GM23338 (cell line): ENCODE measurements at regions not wholly inside any gene's neighbourhood (a gene's known extent, or its start where the extent isn't known, plus 50 kb on each side); places are given as distances from the start of the nearest gene placed in this dataset.

ENCODE experiments used
- ATAC-seq: fragments of 200-7000 bp; cut with Tn5 transposase; 3 replicates; pipeline ENCODE4 v1.9.1; 2020
- DNase-seq: peaks from one replicate; pipeline ENCODE4 v3.0.0-alpha.2; 2015; ENCODE audit warnings: low spot score
- H2AFZ ChIP-seq: fragments of 200-600 bp; sonication (generic); 2 replicates; pipeline ENCODE4 v1.8.0; 2016; ENCODE audit warnings: antibody characterized with exemption, mild to moderate bottlenecking, moderate library complexity
- H3F3A ChIP-seq: fragments of 200-600 bp; sonication (generic); replicated peaks from 2 replicates; pipeline ENCODE4 v1.8.0; 2017; ENCODE audit warnings: antibody characterized with exemption, mixed run types, low read depth
- H3K27ac ChIP-seq: fragments of 200-600 bp; sonication (generic); 2 replicates; pipeline ENCODE4 v1.6.1; 2016; ENCODE audit warnings: low read depth
- H3K27me3 ChIP-seq: fragments of 200-600 bp; sonication (generic); 2 replicates; pipeline ENCODE4 v1.8.0; 2016; ENCODE audit warnings: mild to moderate bottlenecking, mixed run types, moderate library complexity; ENCODE audit not compliant: insufficient read depth
- H3K36me3 ChIP-seq: fragments of 200-600 bp; sonication (generic); 2 replicates; pipeline ENCODE4 v1.8.0; 2016; ENCODE audit warnings: mild to moderate bottlenecking; ENCODE audit not compliant: insufficient read depth
- H3K4me1 ChIP-seq: fragments of 200-600 bp; sonication (generic); 2 replicates; pipeline ENCODE4 v1.8.0; 2016; ENCODE audit warnings: mild to moderate bottlenecking, moderate library complexity; ENCODE audit not compliant: insufficient read depth
- H3K4me2 ChIP-seq: fragments of 200-600 bp; sonication (generic); 2 replicates; pipeline ENCODE4 v1.7.1; 2017; ENCODE audit warnings: mixed run types
- H3K4me3 ChIP-seq: fragments of 200-600 bp; sonication (generic); 2 replicates; pipeline ENCODE4 v1.6.1; 2016; ENCODE audit warnings: mixed run types
- H3K79me2 ChIP-seq: fragments of 200-600 bp; sonication (generic); replicated peaks from 2 replicates; pipeline ENCODE4 v1.8.0; 2017; ENCODE audit warnings: mild to moderate bottlenecking; ENCODE audit not compliant: insufficient read depth
- H3K9me2 ChIP-seq: fragments of 200-600 bp; sonication (generic); 2 replicates; pipeline ENCODE4 v1.8.0; 2017; ENCODE audit not compliant: insufficient read depth
- H4K20me1 ChIP-seq: fragments of 200-600 bp; sonication (generic); replicated peaks from 2 replicates; pipeline ENCODE4 v1.8.0; 2017; ENCODE audit warnings: mild to moderate bottlenecking; ENCODE audit not compliant: insufficient read depth
- H3K27ac Mint-ChIP-seq: 2 replicates; pipeline ENCODE4 v1.8.0; 2020; ENCODE audit warnings: inconsistent platforms, mild to moderate bottlenecking, moderate library complexity, mixed read lengths
- H3K27me3 Mint-ChIP-seq: 3 replicates; pipeline ENCODE4 v1.8.0; 2022; ENCODE audit warnings: low read depth, mild to moderate bottlenecking, moderate library complexity, mixed read lengths, inconsistent platforms; ENCODE audit not compliant: insufficient read depth, poor library complexity
- H3K36me3 Mint-ChIP-seq: 3 replicates; pipeline ENCODE4 v1.8.0; 2021; ENCODE audit warnings: low read depth, mild to moderate bottlenecking, inconsistent platforms, moderate library complexity, mixed read lengths
- H3K4me1 Mint-ChIP-seq: 3 replicates; pipeline ENCODE4 v1.8.0; 2020; ENCODE audit warnings: mild to moderate bottlenecking, inconsistent platforms, mixed read lengths
- H3K4me3 Mint-ChIP-seq: 3 replicates; pipeline ENCODE4 v1.8.0; 2021; ENCODE audit warnings: moderate library complexity, mild to moderate bottlenecking, inconsistent platforms, mixed read lengths
- H3K9me3 Mint-ChIP-seq: 3 replicates; pipeline ENCODE4 v1.8.0; 2020; ENCODE audit warnings: moderate library complexity, mild to moderate bottlenecking, inconsistent platforms, mixed read lengths
- CREB1 ChIP-seq: fragments of 250-450 bp; sonication (Bioruptor Pico); IDR thresholded peaks from 2 replicates; pipeline ENCODE4 v1.5.0; 2020; ENCODE audit warnings: low read depth, mild to moderate bottlenecking, moderate library complexity
- CTCF ChIP-seq, 2 experiments: fragments of 200-600 bp in 1 of 2; sonication (generic) in 1 of 2; conservative IDR thresholded peaks; 2 replicates each; pipeline versions ENCODE4 v1.5.1 to v1.6.1; 2016 to 2017; ENCODE audit warnings: antibody characterized with exemption in 2 of 2, low read depth in 2 of 2, mild to moderate bottlenecking in 2 of 2, moderate library complexity in 1 of 2
- ETS1 ChIP-seq: IDR thresholded peaks from 2 replicates; pipeline ENCODE4 v1.6.1; 2016; ENCODE audit warnings: antibody characterized with exemption
- EZH2phosphoT487 ChIP-seq: fragments of 200-600 bp; sonication (generic); IDR thresholded peaks from one replicate; pipeline ENCODE4 v1.8.1; 2018; ENCODE audit warnings: antibody characterized with exemption; ENCODE audit not compliant: unreplicated experiment
- NANOG ChIP-seq: IDR thresholded peaks from 2 replicates; pipeline ENCODE4 v1.6.1; 2016; ENCODE audit warnings: antibody characterized with exemption, borderline replicate concordance
- POLR2AphosphoS5 ChIP-seq: IDR thresholded peaks from 2 replicates; pipeline ENCODE4 v1.6.1; 2016; ENCODE audit warnings: antibody characterized with exemption, low read depth
- REST ChIP-seq: IDR thresholded peaks from one replicate; pipeline ENCODE4 v1.6.1; 2018; ENCODE audit warnings: antibody characterized with exemption; ENCODE audit not compliant: unreplicated experiment
- ZNF114 ChIP-seq: fragments of 250-450 bp; sonication (Bioruptor Pico); IDR thresholded peaks from 2 replicates; pipeline ENCODE4 v1.5.0; 2020; ENCODE audit warnings: mild to moderate bottlenecking, moderate library complexity

- no peaks in the 10 kb centered on the region for H3K79me2 ChIP-seq
- Mint-ChIP-seq H3K9me3 (peaks cover 20% of the 10 kb centered on the region; the same call in 2 of the 3 replicates), H3K27me3 (no peaks in the 10 kb centered on the region), H3K4me3 (no peak overlapping the region), H3K4me1 (no peaks in the 10 kb centered on the region), H3K36me3 (peaks cover 14% of the 10 kb centered on the region), H3K27ac (no peak overlapping the region)
- no peak overlapping the region for H3K4me2 ChIP-seq
- no peak overlapping the region for H3K27ac ChIP-seq
- H2AFZ ChIP-seq = no peak overlapping the region
- no peaks in the 10 kb centered on the region for H3K27me3 ChIP-seq
- H3K36me3 ChIP-seq = peaks cover 5% of the 10 kb centered on the region; the same call in 1 of the 2 replicates
- H4K20me1 ChIP-seq = no peaks in the 10 kb centered on the region
- no peak for DNase-seq
- no peaks in the 10 kb centered on the region for H3K4me1 ChIP-seq
- ATAC-seq = no peak
- no peaks in the 10 kb centered on the region for H3K9me2 ChIP-seq
- no peak overlapping the region for H3K4me3 ChIP-seq
- TF ChIP-seq REST (no peak), CTCF (conservative IDR thresholded peaks at IDR 0.05; ENCODE audit: low read depth in 2 of 2) (peak; percentile 12 to 72; a peak in 3 of 4 replicates), NANOG (no peak), ZNF114 (CRISPR knock-in tag) (no peak), EZH2phosphoT487 (no peak)
- H3F3A ChIP-seq = no peaks in the 10 kb centered on the region
These were observed 831.0 kb downstream of the NXPH1 start for GRCh38 chr7:9264395-9264794.

- Histone ChIP-seq H3F3A (no peaks in the 10 kb centered on the region), H4K20me1 (no peaks in the 10 kb centered on the region), H3K27ac (no peak overlapping the region), H2AFZ (no peak overlapping the region), H3K4me3 (no peak overlapping the region), H3K36me3 (no peaks in the 10 kb centered on the region), H3K27me3 (no peaks in the 10 kb centered on the region), H3K9me2 (no peaks in the 10 kb centered on the region), H3K4me2 (peak overlapping the region; percentile 27; the same call in 1 of the 2 replicates), H3K4me1 (peaks cover 24% of the 10 kb centered on the region), H3K79me2 (no peaks in the 10 kb centered on the region)
- peak; percentile 9 for DNase-seq
- Mint-ChIP-seq H3K36me3 (peaks cover 26% of the 10 kb centered on the region), H3K9me3 (peaks cover 9% of the 10 kb centered on the region; the same call in 2 of the 3 replicates), H3K4me3 (no peak overlapping the region), H3K27me3 (peaks cover 1% of the 10 kb centered on the region), H3K27ac (peak overlapping the region; percentile 82; the same call in 1 of the 2 replicates), H3K4me1 (peaks cover 21% of the 10 kb centered on the region)
- ATAC-seq = peak; percentile 36; the same call in 2 of the 3 replicates
- 0 out of 2 replicates have a peak, but pooled peaks have one; percentile 28 for TF ChIP-seq CREB1 (CRISPR knock-in tag)
- no peak for TF ChIP-seq CTCF (conservative IDR thresholded peaks at IDR 0.05; ENCODE audit: low read depth in 2 of 2)
- TF ChIP-seq POLR2AphosphoS5 = no peak
- TF ChIP-seq ETS1 = 0 out of 2 replicates have a peak, but pooled peaks have one; percentile 14
- TF ChIP-seq NANOG = peak; percentile 95
These were observed 846.7 kb downstream of the NXPH1 start for GRCh38 chr7:9280088-9280487.
